GM18873 (cell line): ENCODE measurements at regions not wholly inside any gene's neighbourhood (a gene's known extent, or its start where the extent isn't known, plus 50 kb on each side); places are given as distances from the start of the nearest gene placed in this dataset.

Experiments
- ATAC-seq: cut with Tn5 transposase; IDR thresholded peaks from one replicate; pipeline ENCODE4 v1.9.1; 2021; ENCODE audit warnings: mild to moderate bottlenecking, moderate library complexity, moderate number of reproducible peaks; ENCODE audit not compliant: unreplicated experiment, low FRiP score

DNA sequence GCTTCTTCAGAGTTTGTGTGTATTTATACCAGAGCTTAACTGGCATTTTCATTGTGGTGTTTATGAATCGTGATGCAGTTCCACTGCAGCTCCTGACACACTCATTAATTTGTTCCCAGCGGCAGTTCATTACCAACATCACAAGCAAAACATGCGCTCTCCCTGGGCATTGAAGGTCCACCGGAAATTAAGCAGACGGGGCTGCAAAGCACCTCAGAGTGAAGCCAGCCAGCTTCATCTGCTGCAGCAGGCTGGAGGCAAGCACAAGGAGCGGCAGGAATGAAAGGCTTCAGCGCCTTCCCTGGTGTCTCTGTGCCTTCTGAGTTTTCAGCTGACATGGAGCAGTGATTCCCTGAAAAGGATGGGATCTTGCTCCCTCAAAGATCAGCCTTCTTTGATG lies 246.0 kb upstream of the SPTLC3 start:
- no peak for ATAC-seq

DNA sequence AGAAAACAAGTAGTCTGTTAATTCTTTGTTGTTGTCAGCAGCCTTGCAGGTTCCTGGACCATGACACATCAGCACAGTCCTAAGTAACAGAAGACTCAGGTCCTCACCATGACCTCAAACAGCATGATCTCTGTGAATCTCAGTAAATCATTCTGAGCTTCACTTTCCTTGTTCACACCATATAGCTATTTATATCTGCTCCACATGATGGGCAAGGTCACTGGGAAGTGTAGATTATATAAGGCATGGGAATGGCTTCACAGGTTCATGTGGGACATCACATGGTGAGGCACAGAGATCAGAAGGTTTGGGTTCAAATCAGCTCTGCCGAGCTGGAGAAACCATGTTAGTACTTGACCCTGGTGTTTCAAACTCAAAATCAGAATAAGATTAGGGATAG lies 245.4 kb upstream of the SPTLC3 start:
- ATAC-seq, result no peak

DNA sequence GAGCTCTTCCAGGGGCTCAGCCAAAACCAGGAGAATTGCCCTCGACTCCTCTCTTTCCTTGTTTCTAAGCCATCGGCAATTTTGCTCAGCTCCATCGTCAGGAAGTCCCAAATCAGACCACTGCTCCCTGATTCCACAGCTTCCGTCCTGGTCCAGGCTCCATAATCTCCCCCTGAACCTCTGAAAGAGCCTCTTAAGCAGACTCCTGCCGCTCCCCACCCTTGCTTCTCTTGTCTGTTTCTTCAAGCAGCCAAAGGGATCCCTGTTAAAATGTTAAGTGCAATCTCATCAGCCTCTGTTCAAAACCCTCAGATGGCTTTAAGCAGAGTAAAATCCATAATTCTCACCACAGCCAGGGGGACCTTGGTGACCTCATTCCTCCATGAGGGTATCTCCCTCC lies 244.7 kb upstream of the SPTLC3 start:
- no peak for ATAC-seq

DNA sequence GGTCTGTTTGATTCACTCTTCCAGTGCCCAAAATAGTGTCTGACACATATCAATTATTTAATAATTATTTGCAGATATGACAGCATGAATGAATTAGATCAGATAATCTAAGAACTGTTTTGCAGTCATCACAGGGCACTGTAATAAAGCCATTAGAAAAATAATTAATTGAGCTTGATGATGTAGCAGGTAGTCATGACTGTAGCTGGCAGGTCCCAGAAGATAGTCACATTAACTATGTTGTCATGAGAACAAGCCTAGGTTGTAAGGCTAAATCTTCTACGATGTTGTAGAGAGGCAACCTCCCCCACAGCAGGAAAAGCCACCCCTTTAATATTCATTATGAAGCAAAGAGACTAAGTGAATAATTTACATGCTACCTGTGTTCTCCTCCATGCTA lies 243.9 kb upstream of the SPTLC3 start:
- no peak for ATAC-seq

DNA sequence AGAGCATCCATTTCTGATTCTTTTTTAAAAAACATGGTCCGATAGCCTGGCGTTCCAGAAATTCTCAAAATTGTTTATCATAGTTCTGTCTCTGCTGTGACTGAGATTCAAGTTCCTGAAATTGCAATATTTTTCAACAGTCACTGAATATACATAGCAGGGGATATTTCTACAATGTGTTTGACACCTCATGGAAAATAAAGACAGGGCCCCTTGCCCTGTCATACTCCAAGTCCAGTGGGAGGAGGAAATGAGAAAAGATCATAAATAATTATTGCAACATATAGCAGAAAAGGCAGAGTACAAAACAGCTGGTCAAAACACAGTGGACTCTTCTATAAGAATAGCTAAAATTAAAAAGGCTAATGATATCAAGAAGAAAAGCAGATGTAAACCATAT lies 234.8 kb upstream of the SPTLC3 start:
- no peak for ATAC-seq

DNA sequence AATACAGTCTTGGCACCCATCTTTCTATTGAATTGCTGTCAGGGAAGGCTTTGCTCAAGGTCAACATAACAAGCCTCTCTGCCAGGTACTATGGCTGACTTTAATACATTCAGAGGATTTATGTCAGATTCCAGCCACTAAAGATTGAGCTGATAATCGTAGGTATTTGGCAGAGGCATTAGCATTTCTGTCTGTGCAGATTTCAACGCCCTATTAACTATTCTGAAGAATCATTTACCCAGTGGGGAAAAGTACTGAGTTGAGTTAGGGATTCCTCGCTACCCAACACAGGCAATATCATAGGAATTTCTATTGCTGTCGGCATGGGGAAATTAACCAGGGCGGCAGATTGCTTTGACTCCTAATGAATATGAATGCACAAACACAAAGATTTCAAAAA lies 233.7 kb upstream of the SPTLC3 start:
- ATAC-seq, result no peak

DNA sequence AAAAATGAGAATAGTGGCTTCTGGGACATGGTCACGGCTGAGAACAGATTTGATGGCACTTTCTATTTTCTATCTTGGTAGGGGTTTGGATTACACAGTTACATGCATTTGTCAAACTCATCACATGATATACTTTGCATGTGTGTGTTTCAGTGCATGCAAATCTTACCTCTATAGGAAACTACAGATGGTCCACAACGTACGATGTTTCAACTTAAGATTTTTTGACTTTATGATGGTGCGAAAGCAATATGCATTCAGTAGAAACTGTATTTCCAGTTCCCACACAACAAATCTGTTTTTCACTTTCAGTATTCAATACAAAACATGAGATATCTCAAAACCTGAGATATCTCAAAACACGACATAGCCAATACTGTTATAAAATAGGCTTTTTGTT lies 231.8 kb upstream of the SPTLC3 start:
- ATAC-seq, result no peak

DNA sequence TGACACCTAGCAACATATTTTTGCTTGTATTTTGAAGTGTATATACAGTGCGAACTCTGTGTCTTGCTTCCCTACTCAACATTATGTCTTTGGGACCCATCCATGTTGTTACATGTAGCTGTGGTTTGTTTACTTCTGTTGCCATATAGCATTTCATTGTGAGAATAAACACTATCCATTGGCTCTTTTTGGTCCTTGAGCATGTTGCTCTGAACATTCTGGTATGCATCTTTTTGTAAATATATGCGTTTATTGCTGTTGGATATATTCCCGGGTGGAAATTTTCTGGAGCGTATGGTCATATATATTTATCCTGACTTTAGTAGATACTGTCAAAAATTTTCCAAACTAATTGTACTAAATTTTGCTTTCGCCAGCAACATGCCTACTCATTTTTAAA lies 222.5 kb upstream of the SPTLC3 start:
- no peak for ATAC-seq

DNA sequence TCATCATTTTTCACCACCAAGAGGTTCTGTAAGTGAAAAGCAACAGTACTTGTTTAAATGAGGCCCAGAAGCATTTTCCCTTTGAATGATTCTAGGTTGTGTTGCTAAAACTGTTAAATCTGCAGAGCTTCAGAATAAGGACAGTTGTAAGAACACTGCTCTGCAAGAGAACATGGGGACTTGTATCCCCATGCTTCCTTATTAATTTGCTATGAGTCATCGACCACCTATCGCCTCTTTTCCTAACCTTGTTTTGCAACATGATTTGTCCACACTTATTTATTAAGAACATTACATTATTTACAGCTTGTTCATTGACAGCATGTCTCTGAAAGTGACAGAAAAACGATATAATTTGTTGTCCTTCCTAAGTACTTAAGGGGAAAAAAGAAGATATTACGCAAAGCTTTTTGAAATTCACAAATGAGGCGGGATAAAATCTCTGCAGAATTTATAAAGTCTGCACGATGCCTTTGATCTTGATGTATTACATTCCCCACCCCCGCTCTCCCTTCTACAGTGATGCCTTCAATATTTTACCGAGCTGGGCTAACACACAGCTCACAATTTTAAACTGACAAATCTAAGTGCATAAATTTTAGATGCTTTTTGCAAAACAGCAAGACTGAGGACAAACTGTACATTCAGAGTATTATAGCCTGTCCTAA lies 220.0 kb upstream of the SPTLC3 start:
- ATAC-seq, result no peak

DNA sequence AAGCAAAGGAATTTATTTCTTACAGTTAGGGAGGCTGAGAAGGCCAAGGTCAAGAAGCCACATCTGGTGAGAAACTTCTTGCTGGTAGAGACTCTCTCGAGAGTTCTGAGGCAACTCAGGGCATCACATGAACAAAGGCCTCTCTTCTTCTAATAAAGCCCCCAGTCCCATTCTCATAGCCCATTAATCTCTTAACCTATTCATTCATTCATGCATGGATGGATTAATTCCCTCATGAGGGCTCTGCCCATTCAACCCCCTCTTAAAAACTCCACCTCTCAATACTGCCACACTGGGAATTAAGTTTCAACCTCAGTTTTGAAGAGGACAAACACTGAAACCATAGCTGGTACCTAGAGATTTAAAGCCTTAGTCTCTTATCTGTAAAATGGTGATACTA lies 217.9 kb upstream of the SPTLC3 start:
- no peak for ATAC-seq

DNA sequence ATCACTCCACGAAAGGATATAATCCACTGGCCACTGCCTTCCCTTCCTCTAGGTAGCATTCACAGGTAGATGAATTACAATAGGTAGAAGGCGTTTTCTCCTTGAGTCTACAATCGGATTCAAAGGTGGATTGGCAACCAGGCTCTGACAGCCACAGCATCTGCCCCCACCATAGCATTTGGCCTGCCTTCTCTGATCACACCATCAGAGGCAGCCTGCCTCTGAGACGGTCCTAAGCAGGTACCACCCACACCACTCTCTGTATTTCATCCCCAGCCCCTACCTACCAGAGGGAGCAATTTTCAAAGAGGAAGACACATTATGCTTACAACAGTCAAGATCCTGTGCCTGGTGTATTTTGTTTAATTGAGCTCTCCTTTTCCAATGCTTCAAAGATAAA lies 210.5 kb upstream of the SPTLC3 start:
- ATAC-seq, result no peak

DNA sequence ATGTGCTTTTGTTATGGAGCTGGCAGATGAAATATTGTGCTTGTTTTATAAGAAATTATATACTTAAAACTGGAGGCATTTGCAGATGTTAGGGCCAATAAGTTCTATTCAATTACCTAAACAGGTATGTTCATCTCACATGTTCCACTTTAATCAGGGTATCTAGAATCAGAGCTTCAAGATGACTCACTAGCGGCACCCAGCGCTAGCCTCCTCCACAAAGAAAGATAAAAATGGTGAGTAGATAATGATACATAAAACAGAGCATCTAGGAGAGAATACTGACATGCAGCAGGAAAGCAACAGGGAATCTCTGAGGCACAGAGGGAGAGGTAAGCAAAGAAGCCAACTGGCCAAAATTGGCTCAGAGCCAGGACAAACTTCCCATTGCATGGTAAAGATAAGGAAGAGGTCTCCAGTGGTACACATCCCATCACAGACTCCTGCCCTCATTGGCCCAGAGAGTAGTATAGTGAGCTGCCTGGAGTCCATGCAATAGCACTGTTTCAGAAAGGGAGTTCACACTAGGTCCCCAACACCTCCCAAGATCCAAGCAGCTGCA lies 200.7 kb upstream of the SPTLC3 start:
- ATAC-seq, result no peak

DNA sequence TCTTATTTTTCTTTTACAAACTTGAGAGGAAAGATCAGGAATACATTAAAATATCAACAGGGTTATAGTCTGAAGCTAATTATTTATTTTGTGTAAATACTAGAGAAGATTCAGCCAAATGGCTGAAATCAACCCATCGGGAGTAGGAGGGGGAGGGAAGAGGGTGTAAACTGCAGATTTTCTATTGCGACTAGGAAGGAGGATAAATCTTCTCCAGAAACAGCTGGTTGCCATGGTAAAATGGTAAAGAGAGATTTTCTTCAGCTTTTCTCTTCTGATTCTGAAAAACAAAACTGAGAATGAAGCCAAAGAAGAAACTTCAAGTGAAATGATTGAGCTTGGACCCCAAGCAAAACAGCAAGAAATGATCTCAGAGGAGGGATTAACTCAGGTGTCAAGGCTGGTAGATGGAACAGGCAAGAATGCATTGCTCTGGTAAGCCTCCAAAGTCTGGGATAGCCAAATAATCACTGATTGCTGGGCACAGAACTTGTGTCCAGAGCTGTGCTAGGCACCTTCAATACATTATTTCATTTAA lies 193.5 kb upstream of the SPTLC3 start:
- no peak for ATAC-seq

DNA sequence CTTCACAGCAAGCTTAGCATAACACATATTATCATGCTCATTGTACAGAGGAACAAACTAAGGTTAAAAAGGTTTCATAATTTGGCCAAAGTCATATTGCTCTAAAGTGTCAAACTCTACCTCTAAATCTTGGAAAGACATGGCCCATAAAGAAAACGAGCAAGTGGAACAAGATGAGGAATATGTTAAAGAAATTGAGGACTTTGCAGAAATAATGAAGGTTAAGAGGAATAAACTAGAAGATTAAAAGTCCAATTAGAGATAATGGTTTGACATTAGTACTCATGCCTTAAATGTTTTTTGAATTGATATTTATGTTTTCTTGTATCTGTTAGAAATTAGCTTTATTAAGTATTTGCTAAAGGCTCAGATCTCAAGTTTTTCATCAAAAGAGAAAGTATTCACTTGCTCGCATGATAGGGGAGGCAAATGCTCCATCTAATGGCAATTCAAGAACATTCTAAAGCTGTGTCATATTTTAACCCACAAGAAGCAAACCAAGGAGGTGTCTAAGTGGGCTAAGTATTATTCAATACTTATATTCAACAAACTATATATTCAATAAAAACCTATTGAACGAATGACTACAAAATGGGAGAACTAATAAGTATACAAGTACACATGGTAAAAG lies 192.9 kb upstream of the SPTLC3 start:
- ATAC-seq, result no peak

DNA sequence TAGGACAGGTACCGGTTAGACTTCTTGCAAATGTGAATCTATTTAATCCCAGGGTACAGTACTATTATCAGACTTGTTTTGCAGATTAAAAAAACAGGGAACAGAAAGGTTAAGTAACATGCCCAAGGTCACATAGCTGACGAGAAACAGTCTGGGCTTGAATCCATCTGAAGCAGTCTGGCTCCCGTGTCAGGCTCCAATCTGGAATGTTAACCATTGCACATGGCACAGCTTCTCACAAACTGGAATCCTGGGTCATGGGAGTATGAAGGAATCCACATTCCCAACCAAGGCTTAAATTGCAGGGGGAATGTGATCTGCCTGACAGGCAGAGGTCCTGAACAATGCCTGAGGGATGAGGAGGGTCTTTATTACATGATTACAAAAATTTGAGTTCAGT lies 187.5 kb upstream of the SPTLC3 start:
- no peak for ATAC-seq

DNA sequence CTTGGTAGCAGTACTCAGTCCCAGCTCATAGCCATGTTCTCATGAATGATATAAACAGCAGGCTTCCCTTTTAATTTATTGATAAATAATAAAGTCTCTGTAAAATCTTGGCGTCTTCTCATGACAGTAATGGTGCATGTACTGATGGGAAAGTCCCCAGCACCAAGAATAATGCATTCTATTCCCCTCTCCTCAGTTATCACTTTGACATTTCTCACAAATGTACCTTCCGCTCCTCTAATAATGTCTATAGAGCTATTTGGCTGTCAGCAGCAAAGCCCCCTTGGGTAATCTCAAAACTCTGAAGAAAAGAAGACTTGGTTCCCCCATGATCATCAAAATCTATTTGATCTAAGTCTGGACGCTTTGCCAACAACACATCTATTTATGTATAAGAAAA lies 185.0 kb upstream of the SPTLC3 start:
- no peak for ATAC-seq

DNA sequence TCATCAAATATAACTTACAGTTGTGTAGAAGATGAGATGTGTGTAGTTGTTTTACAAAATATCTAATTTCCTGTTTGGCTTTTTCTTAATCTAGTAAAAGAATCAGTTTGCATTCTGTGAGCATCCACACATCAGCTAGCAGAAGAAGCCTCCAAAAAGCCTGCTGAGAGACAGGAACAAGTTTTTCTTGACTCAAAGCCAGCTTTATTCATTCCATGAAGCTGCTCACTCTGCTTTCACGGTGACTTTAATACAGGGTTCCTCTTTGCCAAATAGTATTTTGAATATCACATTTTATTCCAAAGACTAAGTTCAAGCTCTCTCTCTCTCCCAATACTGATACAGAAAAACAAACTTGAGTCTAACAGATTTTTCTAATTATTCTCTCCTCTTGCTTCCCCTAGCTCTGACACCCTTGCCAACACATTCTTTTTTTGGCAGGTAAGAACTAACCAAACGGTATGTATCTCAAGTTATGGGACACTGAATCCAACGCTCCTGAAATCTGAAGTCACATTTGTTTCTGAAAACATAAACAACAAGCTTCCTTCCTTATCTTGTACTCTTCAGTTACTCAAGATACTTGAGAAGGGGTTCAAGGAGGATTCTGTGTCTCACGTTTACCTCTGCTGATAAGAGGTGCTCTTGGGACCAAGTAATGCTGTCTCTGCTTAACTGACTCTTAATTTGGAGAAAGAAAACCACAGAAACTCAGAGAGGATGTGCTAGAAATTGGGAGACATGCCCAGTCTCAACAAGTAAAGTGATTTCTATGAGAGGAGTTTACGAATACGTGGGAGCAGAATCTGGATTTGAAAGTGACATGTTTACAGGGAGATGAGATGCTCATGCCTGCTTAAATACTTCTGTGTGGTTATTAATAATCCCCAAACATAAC lies 184.2 kb upstream of the SPTLC3 start:
- no peak for ATAC-seq

DNA sequence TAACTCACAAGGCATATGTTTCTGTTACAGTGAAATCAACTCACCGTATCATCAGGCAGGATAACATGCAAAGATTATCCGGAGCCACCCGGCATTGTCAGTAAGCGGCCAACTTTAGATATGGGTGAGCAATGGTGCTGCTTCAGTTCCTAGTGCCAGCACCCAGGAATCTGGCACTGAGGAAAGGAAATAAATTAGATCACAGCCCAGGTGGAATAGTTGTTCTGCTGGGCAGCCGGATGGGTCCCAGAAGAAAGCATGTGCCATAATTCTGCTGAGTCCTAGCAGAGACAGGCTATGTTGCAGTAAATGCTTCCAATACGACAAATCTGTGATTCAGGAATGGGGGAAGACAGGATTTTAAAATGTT lies 183.6 kb upstream of the SPTLC3 start:
- no peak for ATAC-seq

DNA sequence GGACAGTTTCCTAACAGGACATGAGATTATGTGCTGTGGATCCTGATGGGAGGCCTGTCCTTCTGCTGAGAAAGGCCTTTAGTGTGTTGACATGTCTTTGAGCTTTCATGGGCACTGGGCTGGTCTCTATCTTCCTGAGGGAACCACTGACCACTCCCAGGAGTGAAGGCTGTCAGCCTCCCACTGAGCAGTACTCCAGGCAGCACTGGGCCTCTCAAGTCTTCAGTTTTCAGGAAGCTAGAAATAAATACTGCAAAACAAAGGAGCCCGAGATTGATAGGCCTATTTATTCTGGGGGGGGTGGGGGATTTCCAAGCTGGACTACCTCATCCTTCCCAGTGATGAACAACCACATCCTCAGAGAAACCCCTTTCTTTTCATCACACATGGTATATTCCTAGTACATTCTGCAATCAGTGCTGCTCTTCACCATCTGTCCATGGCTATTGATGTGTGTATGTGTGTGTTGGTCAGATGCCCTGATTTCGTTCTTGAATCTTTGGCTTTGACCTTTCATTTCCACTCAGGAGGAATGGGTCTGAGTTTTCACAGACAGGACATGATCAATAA lies 180.9 kb upstream of the SPTLC3 start:
- ATAC-seq, result no peak

DNA sequence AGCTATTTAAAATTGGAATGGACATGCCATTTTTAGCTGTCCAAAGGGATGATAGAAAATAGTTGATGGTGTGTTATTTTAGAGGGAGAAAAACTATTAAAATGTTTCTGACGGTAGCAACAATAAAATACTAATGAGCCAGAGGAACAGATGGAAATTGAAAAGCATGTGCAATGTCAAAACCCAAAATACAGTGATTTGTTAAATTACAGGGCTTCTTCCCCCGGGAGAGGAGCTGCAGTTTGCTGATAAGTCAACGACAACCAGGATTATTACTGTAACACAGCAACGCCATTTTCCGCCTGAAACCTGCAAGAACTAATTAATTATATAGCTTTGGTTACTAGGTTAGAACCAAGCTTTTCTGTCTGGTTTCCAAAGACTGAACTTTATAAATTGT lies 179.6 kb upstream of the SPTLC3 start:
- no peak for ATAC-seq

DNA sequence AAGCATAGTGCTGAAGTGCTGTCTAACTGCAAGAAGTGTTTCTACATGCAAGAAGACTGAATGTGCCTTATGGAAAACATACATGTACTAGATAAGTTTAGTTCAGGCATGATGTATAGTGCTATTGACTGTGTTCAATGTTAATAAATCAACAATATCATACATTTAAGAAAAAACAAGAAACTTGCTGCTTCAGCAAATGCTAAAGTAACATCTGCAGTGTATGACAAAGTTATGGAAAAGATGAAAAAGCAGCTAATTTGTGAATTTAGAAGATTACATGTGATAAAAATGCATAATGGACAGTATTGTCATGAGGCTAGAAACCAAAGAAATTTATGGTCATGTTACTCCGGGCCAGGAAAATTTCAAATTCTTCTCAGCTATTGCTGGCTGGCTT lies 174.9 kb upstream of the SPTLC3 start:
- ATAC-seq, result no peak
